ENCODE measurements at regions not wholly inside any gene's neighbourhood (a gene's known extent, or its start where the extent isn't known, plus 50 kb on each side); places are given as distances from the start of the nearest gene placed in this dataset.

DNA sequence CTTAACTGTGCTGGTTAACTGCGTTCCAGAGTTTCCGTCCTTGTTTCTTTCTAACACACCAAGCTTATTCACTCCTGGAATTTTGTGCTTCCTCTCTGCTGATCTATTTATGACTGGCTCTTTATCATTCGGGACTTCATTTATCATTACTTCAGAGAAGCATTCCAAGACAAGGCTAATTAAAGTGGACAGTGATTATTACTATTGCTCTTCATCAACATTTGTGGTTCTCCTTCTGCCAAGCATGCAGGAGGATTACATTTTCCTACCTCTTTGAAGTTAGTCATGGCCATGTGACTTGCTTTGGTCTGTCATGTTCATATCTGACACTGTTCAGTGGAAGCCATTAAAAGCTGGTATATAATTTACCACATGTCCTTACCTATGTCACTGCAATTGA lies 172.4 kb upstream of the AGR3 start:
- DNase-seq = peak in 1 of 3 donors; percentile 29

DNA sequence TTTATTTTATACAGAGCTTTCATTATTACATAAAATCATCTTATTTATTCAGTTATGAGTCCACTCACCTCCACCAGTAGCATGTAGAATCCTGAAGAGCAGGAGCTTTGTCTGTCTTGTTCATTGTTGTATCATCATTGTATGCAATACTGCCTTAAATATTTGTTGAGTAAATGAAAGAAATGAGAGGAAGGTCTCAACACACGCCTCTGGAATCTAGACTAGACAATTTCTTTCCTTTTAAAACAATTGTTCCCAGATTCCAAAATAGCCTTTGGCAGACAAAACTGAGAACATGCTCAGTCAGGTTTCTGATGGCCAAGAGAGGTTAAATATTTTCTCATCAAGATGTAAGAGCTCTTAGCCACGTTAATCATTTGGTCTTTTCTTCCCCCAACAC lies 173.1 kb upstream of the AGR3 start:
- DNase-seq = no peak

GRCh38 chr7:17055596-17055995 lies 173.8 kb upstream of the AGR3 start:
- DNase-seq = no peak

- DNase-seq = no peak
These were observed 174.8 kb upstream of the AGR3 start for GRCh38 chr7:17056491-17057142.

DNA sequence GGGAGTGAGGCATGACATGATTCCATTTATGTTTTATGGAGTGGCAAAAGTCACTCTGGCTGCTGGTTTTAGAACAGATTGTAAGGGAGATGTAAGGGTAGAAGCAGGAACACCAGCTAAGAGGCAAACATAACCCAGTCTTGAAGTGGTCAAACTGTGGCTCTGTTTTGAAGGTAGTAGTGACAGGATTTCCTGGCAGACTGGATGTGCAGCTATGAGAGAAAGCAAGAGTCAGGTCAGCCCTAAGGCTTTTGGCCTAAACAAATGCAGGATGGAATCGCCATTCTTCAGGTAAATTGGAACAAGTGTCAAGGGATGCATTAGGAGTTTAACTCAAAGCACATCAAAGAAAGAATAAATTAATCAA lies 175.3 kb upstream of the AGR3 start:
- DNase-seq = no peak

GRCh38 chr7:17058568-17058967 lies 176.8 kb upstream of the AGR3 start:
- peak; percentile 64 to 94 (median 93) for DNase-seq

- no peak for DNase-seq
These were observed 178.3 kb upstream of the AGR3 start for GRCh38 chr7:17060051-17060450.

DNA sequence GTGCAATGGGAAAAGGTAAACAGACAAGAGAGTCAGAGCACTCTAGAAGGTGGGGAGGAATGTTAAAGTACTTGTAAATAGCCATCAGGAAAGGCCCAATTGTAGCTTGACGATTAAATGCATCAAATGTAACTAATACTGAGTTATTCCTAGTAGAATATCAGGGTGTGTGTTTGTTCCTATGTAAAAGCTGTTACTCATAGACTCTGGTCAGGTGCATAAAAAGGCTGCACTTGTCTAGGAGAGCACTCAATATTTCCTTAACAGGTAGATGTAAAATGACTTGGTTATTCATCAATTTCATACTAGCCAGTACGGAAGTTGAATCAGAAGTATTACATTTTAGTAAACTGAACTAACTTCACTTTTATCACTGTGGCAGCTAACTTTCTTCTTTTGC lies 179.7 kb upstream of the AGR3 start:
- DNase-seq = no peak

- no peak for DNase-seq
These were observed 180.6 kb upstream of the AGR3 start for GRCh38 chr7:17062151-17063044.

GRCh38 chr7:17063045-17063383 lies 181.2 kb upstream of the AGR3 start:
- DNase-seq = peak in 2 of 3 donors; percentile 32 to 47

DNA sequence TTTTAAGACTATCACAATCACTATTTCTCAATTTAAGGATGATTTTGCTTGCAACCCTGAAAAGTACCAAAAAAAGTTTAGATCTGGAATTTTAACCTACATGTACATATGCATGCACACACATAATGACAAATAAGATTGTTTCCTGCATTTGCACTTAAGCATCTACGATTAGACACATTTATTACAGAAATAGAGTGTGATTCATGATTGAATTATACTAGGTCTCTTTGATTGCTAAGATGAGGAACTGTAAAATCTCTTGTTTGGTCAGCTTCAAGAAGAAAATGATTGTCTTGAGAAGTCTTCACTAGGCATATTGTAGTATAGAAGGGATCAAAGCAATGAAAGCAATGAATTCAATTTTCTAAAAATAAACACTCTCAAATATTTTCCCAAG lies 185.9 kb upstream of the AGR3 start:
- DNase-seq = peak in 2 of 3 donors; percentile 53 to 55

DNA sequence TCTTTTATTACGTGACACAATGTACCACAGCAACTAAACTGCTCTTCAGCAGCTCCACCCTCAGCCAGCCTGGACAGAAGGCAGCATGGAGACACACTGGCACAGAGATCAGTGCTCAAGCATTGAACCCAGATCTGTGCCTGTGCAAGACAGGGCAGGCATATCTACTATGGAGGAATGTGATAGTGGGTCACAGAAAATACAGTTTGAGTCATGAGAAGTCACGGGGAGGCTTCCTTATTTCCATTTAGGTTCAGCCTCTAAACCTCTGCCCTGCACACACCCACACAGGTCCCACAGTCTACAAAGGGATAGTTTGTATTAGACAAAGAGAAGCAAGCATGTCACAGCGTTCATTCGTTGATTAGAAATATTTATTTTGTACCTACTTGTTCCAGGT lies 187.4 kb upstream of the AGR3 start:
- DNase-seq = peak; percentile 85 to 91 (median 88)

DNA sequence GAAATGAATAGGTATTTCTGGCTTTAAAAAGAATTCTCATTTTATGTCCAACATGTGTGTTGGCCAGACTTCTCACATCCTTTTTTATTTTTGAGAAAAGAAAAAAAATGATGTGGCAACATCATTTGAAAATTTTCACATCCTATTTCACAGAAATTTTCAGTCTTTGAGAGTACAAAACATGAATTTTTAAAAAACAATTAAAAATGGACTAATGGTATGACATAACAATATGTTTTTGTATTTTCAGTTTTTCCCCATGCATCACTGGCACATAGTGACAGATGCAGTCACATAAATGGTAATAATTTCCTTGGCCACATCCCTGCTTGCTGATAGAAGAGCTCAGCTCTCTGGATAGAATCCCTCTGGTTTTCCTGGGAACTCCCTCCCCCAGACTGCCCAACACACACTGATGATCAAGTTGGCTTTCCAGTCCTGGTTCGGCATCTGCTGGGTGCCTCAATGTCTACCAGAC lies 188.5 kb upstream of the AGR3 start:
- DNase-seq = peak; percentile 27 to 55 (median 44)

DNA sequence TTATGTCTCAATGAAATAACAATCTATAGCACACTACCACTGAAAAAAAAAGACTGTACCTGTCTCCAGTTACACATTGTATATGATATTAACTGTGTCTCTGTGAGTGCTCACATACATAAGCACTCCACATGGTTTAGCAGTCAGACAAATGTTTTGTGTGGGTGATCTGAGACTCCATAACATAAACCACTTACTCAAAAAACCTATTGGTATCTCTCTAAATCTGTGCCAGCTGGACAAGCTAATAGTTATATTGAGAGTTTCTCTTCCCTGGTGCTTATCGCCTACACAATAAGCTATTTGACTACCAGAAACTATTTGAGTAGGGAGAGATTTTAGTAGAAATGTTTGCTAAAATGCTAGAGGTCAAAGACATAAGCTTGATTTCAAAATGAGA lies 190.1 kb upstream of the AGR3 start:
- no peak for DNase-seq

- DNase-seq = no peak
These were observed 193.9 kb upstream of the AGR3 start for GRCh38 chr7:17075601-17076255.

- no peak for DNase-seq
These were observed 196.5 kb upstream of the AGR3 start for GRCh38 chr7:17078298-17078697.

DNA sequence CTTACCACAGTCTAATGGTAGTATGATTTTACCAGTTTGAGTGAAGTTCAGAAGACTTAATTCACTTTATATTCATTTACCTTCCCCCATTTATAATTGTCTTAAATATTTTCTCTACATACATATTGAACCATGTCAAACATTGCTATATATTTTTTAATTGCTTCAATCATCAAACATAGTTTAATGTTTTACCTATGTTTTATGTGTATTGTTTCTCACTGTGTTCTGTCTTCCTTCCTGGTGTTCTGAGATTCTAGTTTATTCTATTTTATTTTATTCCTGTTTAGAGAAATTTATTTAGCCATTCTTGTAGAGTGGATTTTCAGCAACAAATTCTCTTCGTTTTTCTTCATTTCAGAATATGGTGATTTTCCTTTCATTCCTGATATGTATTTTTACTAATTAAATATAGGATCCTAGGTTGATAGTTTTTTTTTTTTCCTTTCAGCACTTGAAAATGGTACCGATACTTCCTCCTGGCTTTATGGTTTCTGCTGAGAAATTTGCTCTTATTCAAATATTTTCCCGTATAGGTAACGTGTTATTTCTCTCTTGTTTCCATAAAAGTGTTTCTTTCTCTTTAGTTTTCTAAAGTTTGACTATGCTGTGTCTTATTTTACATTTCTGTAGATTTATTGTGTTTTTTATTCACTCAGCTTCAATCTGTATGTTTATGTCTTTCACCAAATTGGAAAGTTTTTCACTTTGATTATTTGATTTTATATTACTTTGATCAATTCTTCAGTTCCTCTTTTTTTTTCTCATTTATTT lies 201.8 kb upstream of the AGR3 start:
- DNase-seq = no peak

- no peak for DNase-seq
These were observed 202.3 kb upstream of the AGR3 start for GRCh38 chr7:17084166-17084475.

DNA sequence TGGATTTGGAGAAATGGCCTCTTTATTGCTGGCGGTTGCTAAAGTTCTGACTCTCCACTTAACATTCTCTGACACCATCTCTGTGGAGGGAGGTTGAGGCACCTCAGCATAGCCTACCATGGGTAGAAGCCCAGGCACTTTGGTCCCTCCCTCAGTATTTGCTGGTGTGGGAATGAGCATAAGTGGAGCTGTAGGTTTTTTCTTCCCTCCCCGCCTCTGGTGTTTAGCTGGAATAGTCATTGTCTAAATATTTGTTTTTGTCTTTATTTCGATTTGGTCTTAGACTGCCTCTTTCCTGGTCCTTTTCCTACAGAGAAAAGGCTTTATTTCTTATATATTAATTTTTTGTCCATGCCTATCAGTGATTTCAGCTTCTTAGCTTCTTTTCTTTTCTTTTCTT lies 203.4 kb upstream of the AGR3 start:
- DNase-seq = no peak

GRCh38 chr7:17086403-17086802 lies 204.6 kb upstream of the AGR3 start:
- no peak for DNase-seq

GRCh38 chr7:17090751-17091150 lies 207.7 kb upstream of the AHR start:
- no peak for DNase-seq

DNA sequence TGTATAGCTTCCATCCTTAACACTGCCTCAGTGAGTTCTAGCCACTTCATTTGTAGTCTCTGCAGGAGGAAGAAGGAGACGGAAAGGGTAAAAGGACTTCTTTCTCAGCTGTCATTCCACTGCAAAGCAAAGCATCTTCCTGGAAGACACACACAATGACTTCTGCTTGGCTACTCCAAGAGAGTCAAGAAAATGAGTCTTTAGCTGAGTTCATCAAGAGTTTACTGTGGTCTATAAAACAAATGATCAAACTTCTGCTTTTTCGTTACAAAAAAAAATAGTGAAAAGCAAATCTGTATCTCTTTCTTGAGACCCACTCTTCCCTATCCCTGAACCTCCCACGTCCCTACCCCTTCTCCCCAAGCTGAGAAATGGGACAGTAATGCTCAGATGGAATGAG lies 205.0 kb upstream of the AHR start:
- DNase-seq = peak; percentile 36 to 55 (median 46)

GRCh38 chr7:17094963-17095574 lies 203.4 kb upstream of the AHR start:
- no peak for DNase-seq
